GM21723 (cell line): ENCODE measurements at regions not wholly inside any gene's neighbourhood (a gene's known extent, or its start where the extent isn't known, plus 50 kb on each side); places are given as distances from the start of the nearest gene placed in this dataset.
"Not testable (repeated sequence)": the region's sequence is repeated elsewhere in the genome, so short reads cannot be mapped to it uniquely, and the experiment has no call there.

Experiments
- ATAC-seq: cut with Tn5 transposase; IDR thresholded peaks from one replicate; pipeline ENCODE4 v1.9.1; 2021; ENCODE audit warnings: mild to moderate bottlenecking, moderate library complexity; ENCODE audit not compliant: unreplicated experiment

- ATAC-seq: not testable (repeated sequence)
These were observed 208.3 kb upstream of the NBPF12 start for GRCh38 chr1:146729642-146730344.

- ATAC-seq: not testable (repeated sequence)
These were observed 223.1 kb upstream of the NBPF12 start for GRCh38 chr1:146715054-146715453.

- ATAC-seq: not testable (repeated sequence)
These were observed 227.1 kb upstream of the NBPF12 start for GRCh38 chr1:146710838-146711521.

GRCh38 chr1:146709302-146709701 lies 228.8 kb upstream of the NBPF12 start:
- ATAC-seq: not testable (repeated sequence)

GRCh38 chr1:146704162-146704724 lies 233.9 kb upstream of the NBPF12 start:
- ATAC-seq: not testable (repeated sequence)

- not testable (repeated sequence) for ATAC-seq
These were observed 236.8 kb upstream of the NBPF12 start for GRCh38 chr1:146701320-146701719.

- not testable (repeated sequence) for ATAC-seq
These were observed 242.7 kb upstream of the NBPF12 start for GRCh38 chr1:146695388-146695787.

GRCh38 chr1:146691798-146692197 lies 246.3 kb upstream of the NBPF12 start:
- ATAC-seq: not testable (repeated sequence)

- not testable (repeated sequence) for ATAC-seq
These were observed 249.2 kb upstream of the NBPF12 start for GRCh38 chr1:146688893-146689292.

GRCh38 chr1:146686777-146687366 lies 251.3 kb upstream of the NBPF12 start:
- not testable (repeated sequence) for ATAC-seq

- not testable (repeated sequence) for ATAC-seq
These were observed 255.0 kb upstream of the NBPF12 start for GRCh38 chr1:146683126-146683429.

- not testable (repeated sequence) for ATAC-seq
These were observed 255.6 kb upstream of the NBPF12 start for GRCh38 chr1:146682227-146683125.

- not testable (repeated sequence) for ATAC-seq
These were observed 264.3 kb upstream of the NBPF12 start for GRCh38 chr1:146673729-146674299.

- not testable (repeated sequence) for ATAC-seq
These were observed 265.5 kb upstream of the NBPF12 start for GRCh38 chr1:146672608-146673007.

GRCh38 chr1:146671588-146671987 lies 266.5 kb upstream of the NBPF12 start:
- not testable (repeated sequence) for ATAC-seq

GRCh38 chr1:146670832-146671566 lies 267.1 kb upstream of the NBPF12 start:
- ATAC-seq: not testable (repeated sequence)

GRCh38 chr1:146666275-146666674 lies 271.8 kb upstream of the NBPF12 start:
- not testable (repeated sequence) for ATAC-seq

GRCh38 chr1:146660242-146660641 lies 277.9 kb upstream of the NBPF12 start:
- ATAC-seq: not testable (repeated sequence)

GRCh38 chr1:146656356-146657060 lies 281.6 kb upstream of the NBPF12 start:
- not testable (repeated sequence) for ATAC-seq
